Activated CD8-positive, alpha-beta T cell treated with anti-CD3 and anti-CD28 coated beads for 36 hours (primary cell): ENCODE measurements at regions not wholly inside any gene's neighbourhood (a gene's known extent, or its start where the extent isn't known, plus 50 kb on each side); places are given as distances from the start of the nearest gene placed in this dataset.

Experiments used
- ATAC-seq: fragments of 200-7000 bp; cut with Tn5 transposase; one replicate; pipeline ENCODE4 v1.10.0; 2021; ENCODE audit warnings: mild to moderate bottlenecking, moderate library complexity
- CTCF ChIA-PET: fragments of 350-600 bp; sonication (Branson Sonifier 250); formaldehyde crosslinking; loops from one replicate; lab custom pipeline; 2021; ENCODE audit warnings: antibody characterized with exemption; lab: Charles Lee
- POLR2A ChIA-PET: fragments of 350-600 bp; sonication (Branson Sonifier 250); formaldehyde crosslinking; loops from one replicate; lab custom pipeline; 2021; ENCODE audit warnings: antibody characterized with exemption; lab: Charles Lee
- DNase-seq: peaks from one replicate; pipeline ENCODE4 v3.0.0-alpha.2; 2020
- H3K27ac Mint-ChIP-seq: one replicate; pipeline ENCODE4 v1.8.0; 2021; ENCODE audit warnings: mild to moderate bottlenecking, mixed read lengths
- H3K27me3 Mint-ChIP-seq: one replicate; pipeline ENCODE4 v1.8.0; 2021; ENCODE audit warnings: mixed read lengths
- H3K36me3 Mint-ChIP-seq: one replicate; pipeline ENCODE4 v1.8.0; 2021; ENCODE audit warnings: low read depth, mixed read lengths
- H3K4me1 Mint-ChIP-seq: one replicate; pipeline ENCODE4 v1.8.0; 2021; ENCODE audit warnings: low read depth, mixed read lengths
- H3K4me3 Mint-ChIP-seq: one replicate; pipeline ENCODE4 v1.8.0; 2021; ENCODE audit warnings: mild to moderate bottlenecking, moderate library complexity, mixed read lengths
- H3K9me3 Mint-ChIP-seq: one replicate; pipeline ENCODE4 v1.8.0; 2021; ENCODE audit warnings: mixed read lengths
- CTCF ChIP-seq: fragments of 200-600 bp; IDR thresholded peaks from one replicate; pipeline ENCODE4 v1.8.0; 2022; ENCODE audit warnings: antibody characterized with exemption, mild to moderate bottlenecking
- intact Hi-C: fragments of 100-400 bp; cut with micrococcal nuclease; formaldehyde crosslinking; loops from one replicate; pipeline ENCODE4 v1.10.0; 2022

- no peak for TF ChIP-seq CTCF
- H3K9me3 Mint-ChIP-seq = peaks cover 12% of the 10 kb centered on the region
- no peaks in the 10 kb centered on the region for H3K4me1 Mint-ChIP-seq
- CTCF ChIA-PET = no interaction called here
- peaks cover 10% of the 10 kb centered on the region for H3K27me3 Mint-ChIP-seq
- POLR2A ChIA-PET = no interaction called here
- DNase-seq (no peak), ATAC-seq (no peak)
- no peak overlapping the region for H3K4me3 Mint-ChIP-seq
- H3K36me3 Mint-ChIP-seq = no peaks in the 10 kb centered on the region
- intact Hi-C loops = no loop called here
- no peak overlapping the region for H3K27ac Mint-ChIP-seq
Measured at GRCh38 chr2:20931346-20931745, 108.4 kb upstream of the LDAH start.

- Mint-ChIP-seq H3K27ac (no peak overlapping the region), H3K9me3 (peaks cover 12% of the 10 kb centered on the region), H3K36me3 (no peaks in the 10 kb centered on the region), H3K4me3 (no peak overlapping the region), H3K27me3 (peaks cover 14% of the 10 kb centered on the region), H3K4me1 (no peaks in the 10 kb centered on the region)
- intact Hi-C loops = no loop called here
- no peak for TF ChIP-seq CTCF
- ChIA-PET POLR2A (no interaction called here), CTCF (no interaction called here)
- ATAC-seq = no peak
- DNase-seq = no peak
Measured at GRCh38 chr2:20930928-20931327, 108.0 kb upstream of the LDAH start.

- Mint-ChIP-seq H3K9me3 (peaks cover 12% of the 10 kb centered on the region), H3K27me3 (peaks cover 15% of the 10 kb centered on the region), H3K4me3 (no peak overlapping the region), H3K27ac (no peak overlapping the region), H3K4me1 (no peaks in the 10 kb centered on the region), H3K36me3 (no peaks in the 10 kb centered on the region)
- no peak for TF ChIP-seq CTCF
- ATAC-seq = no peak
- ChIA-PET POLR2A (no interaction called here), CTCF (no interaction called here)
- DNase-seq = no peak
- intact Hi-C loops = no loop called here
Measured at GRCh38 chr2:20929721-20930120, 106.8 kb upstream of the LDAH start.

- intact Hi-C loops = no loop called here
- ChIA-PET POLR2A (no interaction called here), CTCF (no interaction called here)
- Mint-ChIP-seq H3K4me3 (no peak overlapping the region), H3K27me3 (peaks cover 10% of the 10 kb centered on the region), H3K4me1 (no peaks in the 10 kb centered on the region), H3K27ac (no peak overlapping the region), H3K36me3 (no peaks in the 10 kb centered on the region), H3K9me3 (peaks cover 12% of the 10 kb centered on the region)
- no peak for TF ChIP-seq CTCF
- DNase-seq = no peak
- no peak for ATAC-seq
Measured at GRCh38 chr2:20928617-20929016, 105.7 kb upstream of the LDAH start.

- intact Hi-C loops = no loop called here
- no peak for DNase-seq
- no peaks in the 10 kb centered on the region for H3K4me1 Mint-ChIP-seq
- H3K36me3 Mint-ChIP-seq = no peaks in the 10 kb centered on the region
- ChIA-PET POLR2A (no interaction called here), CTCF (interaction anchor here (1.3 kb wide), 1 partner anchor 38 kb away, joined by 3 read pairs; no protein-coding TSS in a partner anchor)
- no peak overlapping the region for H3K27ac Mint-ChIP-seq
- H3K4me3 Mint-ChIP-seq = no peak overlapping the region
- no peak for TF ChIP-seq CTCF
- peaks cover 10% of the 10 kb centered on the region for H3K27me3 Mint-ChIP-seq
- no peak for ATAC-seq
- peaks cover 12% of the 10 kb centered on the region for H3K9me3 Mint-ChIP-seq
Measured at GRCh38 chr2:20925265-20925889, 102.5 kb upstream of the LDAH start.
